Erythroblast (primary cell): ENCODE measurements at regions not wholly inside any gene's neighbourhood (a gene's known extent, or its start where the extent isn't known, plus 50 kb on each side); places are given as distances from the start of the nearest gene placed in this dataset.

ENCODE experiments used
- GATA1 ChIP-seq: IDR thresholded peaks from 2 replicates; pipeline ENCODE4 v1.6.1; 2011; ENCODE audit warnings: low read depth, mild to moderate bottlenecking, control low read depth, low read length, moderate library complexity
- POLR2A ChIP-seq: IDR thresholded peaks from 2 replicates; pipeline ENCODE4 v1.6.1; 2011; ENCODE audit warnings: mild to moderate bottlenecking, low read length

DNA sequence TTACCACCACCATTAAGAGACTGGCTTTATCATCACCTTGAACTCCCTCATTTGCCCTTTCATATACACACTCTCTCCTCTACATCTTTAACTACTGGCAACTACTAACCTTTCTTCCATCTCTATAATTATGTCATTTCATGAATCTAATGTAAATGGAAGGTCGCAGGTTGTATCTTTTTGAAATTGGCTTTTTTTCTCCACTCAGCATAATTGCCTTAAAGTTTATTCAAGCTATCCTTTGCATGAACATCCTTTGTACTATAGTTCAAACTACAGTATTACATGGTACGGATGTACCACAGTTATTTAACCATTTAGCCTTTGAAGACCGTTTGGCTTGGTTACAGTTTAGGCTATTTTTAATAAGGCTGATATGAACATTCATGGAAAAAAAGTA is 129.5 kb upstream of the ZNF804A start:
- no peak for TF ChIP-seq POLR2A
- TF ChIP-seq GATA1 = no peak
